Hindlimb muscle (tissue), 1 donor: ENCODE measurements at regions not wholly inside any gene's neighbourhood (a gene's known extent, or its start where the extent isn't known, plus 50 kb on each side); places are given as distances from the start of the nearest gene placed in this dataset.
"Not testable (repeated sequence)": the region's sequence is repeated elsewhere in the genome, so short reads cannot be mapped to it uniquely, and the experiment has no call there.

Experiments used
- DNase-seq: peaks from one replicate; pipeline ENCODE4 v3.0.0-alpha.2; 2013

DNA sequence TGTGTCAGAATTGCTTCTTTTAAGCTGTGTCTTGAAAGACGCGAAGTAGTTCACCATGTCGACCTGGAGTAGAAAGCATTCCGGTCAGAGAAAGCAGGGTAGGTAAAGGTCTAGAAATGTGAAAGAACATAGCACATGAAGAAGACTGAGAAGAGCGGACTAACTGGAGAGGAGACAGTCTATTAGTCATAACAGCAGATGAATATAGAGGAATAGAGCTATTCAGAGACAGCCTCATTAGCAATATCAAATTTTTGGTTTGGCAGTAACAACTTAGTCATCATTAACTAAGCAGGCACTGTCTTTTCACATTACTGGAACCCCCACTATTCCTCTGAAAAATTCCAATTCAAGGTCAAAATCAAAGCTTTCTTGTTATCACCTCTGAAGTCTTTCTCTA, 678.8 kb downstream of the DIPK2A start:
- no peak for DNase-seq

DNA sequence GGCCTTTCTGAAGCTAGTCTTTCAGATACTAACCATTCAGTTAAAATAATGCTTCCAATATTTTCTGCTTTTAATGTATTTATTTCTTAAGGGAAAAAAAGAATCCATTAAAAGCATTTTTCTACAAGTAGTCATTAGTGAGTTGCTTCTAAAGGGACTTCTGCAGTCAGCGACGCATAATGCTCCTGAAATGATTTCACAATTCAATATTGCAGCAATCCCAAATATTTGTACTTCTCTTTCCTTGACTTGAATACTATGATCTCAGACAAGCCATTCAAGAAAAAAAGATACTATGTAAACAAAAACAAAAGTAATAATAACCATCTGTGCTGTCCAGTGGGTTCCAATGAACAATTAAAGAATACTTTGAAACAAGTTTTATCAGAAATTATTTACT, 681.0 kb downstream of the DIPK2A start:
- no peak for DNase-seq

DNA sequence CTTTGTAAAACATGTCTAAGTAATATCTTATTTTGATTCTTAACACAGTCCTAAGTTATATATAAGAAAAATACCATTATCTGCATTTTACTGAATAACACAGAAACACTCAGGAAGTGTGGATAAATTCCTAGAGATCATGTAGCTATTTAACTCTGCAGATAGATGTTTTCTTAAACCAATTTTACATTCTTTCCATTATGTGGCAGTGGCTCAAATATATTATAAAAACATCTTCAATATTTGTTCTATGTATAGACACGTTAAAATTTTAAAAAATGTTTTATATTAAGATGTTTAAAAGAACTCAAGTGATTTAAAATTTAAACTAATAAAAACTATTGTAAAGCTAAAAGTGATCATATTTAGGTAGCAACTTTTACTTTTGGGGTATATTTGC, 683.8 kb downstream of the DIPK2A start:
- no peak for DNase-seq

DNA sequence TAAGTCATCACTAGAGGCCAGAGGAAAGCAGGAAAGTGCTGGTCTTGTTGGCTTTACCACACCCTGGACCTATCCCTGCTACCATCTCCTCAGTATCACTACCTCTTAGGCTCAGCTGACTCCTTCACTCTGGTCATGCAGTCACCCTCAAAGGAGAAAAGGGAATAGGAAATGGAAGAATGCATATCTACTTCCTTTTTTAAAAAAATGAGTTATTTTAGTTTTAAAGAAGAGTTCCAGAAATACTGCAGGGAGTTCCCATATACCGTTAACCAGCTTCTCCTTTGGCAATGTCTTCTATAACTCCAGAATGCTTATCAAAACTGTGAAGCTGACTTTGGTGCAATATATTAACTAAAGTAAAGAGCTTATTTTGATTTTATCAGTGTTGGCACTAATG, 688.6 kb downstream of the DIPK2A start:
- no peak for DNase-seq

DNA sequence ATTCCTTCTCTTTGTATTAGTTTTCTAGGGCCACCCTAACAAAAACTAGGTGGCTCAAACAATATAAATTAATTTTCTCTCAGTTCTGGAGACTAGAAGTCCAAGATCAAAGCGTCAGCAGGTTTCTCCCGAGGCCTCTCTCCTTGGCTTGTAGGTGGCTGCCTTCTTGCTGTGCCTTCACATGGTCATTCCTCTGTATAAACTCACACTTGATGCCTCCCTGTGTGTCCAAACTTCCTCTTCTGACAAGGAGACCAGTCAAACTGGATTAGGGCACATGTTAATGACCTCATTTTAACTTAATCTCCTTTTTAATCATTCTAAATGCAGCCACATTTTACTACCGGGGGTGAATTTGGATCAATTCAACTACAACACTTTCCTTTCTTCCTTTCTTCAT, 691.1 kb downstream of the DIPK2A start:
- DNase-seq: no peak

DNA sequence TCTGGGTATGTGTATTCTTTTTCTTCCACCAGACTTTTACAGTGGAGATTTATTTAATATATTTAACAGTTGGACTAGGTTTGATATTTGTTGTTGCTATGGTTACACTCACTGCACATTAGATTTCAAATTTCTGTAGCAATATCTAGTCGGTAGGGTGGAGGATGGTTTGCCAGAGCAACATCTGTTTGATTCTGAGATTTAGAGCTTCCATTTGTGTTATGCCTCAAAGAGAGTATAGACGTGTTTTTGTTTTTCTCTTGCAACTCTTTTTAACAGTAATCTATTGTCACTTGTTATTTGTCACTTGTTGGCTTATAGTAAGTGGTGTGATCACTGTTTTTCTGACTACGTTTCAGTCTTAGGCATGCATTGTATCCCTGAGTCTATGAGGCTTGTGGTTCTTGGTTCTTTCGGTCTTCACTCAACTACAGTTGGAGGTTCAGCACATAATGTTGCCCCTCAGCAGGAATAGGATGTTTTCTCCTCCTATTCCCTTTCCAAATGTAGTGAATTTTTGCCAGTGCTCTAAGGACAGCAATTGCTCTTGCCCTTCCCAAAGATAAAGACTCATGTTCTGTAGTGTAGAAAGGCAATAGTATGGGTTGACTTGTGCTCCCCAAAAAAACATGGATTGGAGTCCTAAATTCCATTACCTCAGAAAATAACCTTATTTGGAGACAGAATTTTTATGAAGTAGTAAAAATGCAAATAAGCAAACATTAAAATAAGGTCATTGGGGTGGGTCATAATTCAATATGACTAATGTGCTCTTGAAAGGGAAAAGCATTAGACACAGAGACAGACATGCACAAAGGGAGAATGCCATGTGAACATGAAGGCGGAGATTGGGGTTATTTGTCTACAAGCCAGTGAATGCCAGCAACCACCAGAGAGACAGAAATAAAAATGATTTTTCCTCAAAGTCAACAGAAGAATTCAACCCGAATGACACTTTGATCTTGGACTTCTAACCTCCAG, 692.1 kb downstream of the DIPK2A start:
- DNase-seq: no peak

DNA sequence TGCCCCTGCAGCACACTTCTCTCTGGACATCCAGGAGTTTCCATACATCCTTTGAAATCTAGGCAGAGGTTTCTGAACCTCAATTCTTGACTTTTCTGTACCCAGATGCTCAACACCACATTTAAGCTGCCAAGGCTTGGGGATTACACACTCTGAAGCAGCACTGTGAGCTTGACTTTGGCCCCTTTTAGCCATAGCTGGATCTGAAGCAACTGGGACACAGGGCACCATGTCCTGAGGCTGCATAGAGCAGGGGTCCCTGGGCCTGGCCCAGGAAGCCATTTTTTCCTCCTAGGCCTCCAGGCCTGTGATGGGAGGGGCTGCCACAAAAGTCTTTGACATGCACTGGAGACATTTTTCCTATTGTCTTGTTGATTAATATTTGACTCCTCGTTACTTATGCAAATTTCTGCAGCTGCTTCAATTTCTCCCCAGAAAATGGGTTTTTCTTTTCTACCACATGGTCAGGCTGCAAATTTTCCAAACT, 694.0 kb downstream of the DIPK2A start:
- no peak for DNase-seq

DNA sequence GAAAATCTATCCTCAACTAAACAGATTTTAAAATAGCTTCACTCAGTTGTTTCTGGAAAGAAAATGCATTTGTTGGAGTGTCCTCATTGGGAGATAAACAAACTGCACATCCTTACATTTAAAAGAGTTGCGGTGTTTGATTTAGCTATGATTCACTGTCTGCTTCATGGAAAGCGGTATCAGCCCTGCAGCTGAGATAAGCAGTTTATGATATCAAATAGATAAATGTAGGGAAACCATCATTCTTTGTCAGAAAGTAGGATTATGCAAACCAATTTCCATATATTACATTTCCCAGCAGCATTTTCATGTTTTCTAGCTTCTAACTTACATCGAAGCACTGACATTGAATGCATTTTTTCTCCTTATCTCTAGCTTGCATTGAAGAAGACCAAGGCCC, 698.9 kb downstream of the DIPK2A start:
- DNase-seq: no peak

DNA sequence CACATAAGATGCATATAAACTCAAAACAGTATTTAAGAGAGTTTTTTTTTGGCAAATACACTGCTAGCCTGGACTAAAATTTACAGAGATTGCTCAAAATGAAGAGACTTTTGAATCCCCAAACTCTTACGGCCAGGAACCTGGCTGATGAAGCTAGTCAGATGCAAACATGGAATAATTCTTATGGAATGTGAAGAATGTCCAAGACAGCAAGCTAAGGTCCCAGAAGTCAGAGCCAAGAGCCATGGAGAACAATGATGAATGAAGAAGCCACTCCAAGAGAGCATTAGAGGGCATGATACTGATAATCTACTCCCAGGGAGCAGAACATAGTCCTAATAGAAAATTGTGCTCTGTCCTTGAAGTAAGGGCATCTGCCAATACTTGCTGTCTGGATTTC, 705.5 kb downstream of the DIPK2A start:
- no peak for DNase-seq

DNA sequence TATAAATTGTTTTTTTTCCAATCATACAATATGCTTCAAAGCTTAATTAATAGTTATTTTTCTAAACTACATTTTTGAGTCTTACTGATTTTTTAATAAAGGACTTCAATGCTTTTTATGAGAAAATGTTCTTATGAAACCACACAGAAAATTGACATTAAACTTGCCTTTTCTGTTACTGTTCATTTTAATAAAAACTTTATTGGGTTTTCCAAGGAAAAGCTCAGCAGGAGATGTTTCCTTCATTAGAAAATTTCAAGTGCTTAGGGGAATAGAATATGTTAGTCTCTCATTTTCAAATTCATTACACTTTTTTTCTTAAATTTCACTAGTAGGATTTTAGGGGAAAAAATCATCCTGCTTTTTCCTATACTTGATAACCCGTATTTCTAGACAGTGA, 711.4 kb downstream of the DIPK2A start:
- DNase-seq: no peak

DNA sequence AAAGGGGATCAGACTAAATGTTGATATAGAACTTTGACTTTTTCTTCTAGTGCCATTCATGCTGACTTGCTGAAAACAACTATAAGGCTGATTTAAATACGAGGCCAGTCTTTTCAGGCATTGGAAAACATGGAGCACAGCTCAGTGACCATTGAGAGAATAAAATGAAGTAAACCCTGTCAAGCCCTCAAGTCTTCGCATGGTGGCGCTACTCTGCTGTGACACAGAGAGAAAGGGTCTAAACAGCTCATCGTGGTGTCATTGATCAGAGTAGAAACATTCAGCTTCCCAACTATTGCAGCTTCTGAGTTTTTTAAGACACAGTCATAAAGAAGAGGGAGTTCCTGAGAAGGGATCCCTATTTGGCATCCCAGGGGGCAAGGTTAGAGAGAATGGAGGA, 716.2 kb downstream of the DIPK2A start:
- no peak for DNase-seq

DNA sequence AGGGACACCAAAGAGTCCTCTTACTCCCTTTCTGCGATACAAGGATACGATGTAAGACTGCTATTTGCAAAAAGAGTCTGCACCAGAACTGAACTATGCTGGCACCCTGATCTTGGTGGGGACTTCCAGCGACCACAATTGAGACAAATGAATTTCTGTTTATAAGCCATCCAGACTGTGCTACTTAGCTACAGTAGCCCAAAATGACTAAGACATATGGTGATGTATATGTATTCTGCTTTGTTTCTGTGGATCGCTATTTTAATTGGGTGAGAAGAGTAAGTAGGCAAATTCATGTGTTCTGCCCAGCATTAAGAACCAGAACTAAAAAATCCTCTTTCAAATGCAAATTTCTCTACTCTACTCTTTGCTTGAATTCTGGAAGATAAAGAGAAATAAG, 720.9 kb downstream of the DIPK2A start:
- no peak for DNase-seq

DNA sequence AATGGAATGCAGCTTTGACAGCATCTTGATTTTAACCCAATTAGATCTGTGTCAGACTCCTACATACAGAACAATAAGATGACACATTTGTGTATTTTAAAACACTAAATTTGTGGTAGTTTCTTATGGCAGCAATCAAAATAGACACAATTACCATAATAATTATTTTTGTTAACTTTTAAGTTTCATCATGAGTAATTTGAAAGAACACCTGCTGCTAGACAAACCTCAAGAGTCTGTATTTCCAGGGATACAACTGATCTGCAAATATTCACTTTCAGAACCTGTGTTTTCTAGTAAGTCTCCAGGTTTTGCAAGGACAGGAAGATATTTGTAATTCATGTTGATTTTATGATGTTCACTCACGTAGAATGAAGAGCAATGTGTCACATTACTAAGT, 736.8 kb downstream of the DIPK2A start:
- DNase-seq: no peak

DNA sequence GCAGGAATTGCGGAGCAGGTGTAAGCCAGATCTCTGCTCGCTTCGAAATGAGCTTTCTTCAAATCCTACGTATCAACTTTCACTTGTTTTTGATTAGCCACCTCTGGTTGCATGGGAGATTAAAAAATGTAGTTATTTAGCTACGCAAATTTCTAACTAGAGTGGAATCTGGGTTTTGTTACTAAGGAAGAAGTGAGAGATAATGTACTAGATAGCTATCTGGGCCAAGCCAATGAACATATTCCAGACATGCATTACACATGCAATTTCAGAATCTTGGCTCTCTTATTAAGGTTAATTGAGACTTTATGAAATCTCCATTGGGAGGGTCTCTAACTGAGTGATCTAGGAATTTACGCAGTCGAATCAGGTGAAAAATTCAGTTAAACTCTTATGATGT, 765.7 kb downstream of the DIPK2A start:
- DNase-seq: no peak

DNA sequence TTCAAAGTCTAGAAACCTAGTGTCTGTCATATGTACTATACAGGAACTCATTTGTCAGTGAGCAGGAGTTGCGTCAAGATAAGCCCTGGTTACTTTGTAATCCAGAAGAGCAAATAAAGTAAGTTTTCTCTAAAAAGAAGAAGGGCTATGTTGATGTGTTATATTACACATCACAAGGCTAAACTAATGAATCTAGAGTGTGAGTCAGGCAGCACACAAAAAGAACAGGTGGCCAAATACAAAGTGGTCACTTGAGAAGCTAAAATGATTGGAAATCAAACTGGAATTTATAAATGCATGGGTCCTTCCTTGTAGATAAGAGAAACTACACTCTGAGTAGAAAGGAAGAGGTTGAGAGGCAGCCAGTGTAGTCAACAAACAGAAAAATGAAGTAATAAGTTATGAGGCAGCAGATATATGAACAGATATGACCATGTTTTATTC, 771.6 kb downstream of the DIPK2A start:
- no peak for DNase-seq

DNA sequence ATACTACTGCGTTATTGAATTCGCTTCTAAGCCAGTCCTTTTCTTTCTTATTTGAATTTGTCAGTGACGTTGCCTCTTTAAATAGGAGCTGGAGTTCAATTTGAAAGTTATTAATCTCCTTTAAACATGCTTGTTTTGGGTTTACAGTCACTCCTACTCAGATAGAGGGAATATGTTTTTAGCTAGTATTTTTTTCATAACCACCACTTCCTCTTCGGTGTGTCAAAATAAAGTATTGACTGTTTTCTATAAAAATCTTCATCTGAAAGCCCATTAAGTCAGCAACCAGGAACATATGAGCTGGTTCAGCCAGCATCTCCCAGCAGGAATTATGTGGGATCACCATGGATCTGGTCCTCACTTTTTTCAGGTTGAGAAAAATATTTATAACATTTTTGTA, 772.9 kb downstream of the DIPK2A start:
- no peak for DNase-seq

DNA sequence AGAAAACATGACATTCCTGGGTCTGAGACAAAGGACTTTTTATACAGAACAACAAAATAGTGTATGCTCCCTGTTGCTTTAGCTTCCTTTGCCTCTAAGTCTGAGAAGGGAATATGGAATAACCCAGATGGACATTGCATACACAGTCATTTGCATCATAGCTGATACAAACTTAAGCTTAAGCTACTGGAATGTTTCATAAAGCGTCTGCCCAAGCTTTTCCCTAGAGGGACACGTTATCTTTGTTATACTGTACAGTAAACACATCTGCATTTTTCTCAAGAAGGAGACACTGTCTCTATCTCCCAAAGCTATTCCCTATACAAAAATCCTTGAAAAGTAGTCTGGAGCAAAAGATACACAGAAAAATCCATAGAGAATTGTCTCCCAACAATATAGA, 775.0 kb downstream of the DIPK2A start:
- DNase-seq: no peak

DNA sequence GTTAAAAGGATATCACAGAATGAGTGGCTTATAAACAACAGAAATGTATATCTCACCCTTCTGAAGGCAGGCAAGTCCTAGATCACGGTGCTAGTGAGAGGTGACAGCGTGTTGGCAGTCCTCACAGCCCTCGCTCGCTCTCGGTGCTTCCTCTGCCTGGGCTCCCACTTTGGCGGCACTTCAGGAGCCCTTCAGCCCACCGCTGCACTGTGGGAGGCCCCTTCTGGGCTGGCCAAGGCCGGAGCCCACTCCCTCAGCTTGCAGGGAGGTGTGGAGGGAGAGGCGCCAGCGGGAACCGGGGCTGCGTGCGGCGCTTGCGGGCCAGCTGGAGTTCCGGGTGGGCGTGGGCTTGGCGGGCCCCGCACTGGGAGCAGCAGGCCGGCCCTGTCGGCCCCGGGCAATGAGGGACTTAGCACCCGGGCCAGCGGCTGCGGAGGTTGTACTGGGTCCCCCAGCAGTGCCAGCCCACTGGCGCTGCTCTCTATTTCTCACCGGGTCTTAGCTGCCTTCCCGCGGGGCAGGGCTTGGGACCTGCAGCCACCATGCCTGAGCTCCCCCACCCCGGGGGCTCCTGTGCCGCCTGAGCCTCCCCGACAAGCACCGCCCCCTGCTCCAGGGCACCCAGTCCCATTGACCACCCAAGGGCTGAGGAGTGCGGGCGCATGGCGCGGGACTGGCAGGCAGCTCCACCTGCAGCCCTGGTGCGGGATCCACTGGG, 778.1 kb downstream of the DIPK2A start:
- not testable (repeated sequence) for DNase-seq

DNA sequence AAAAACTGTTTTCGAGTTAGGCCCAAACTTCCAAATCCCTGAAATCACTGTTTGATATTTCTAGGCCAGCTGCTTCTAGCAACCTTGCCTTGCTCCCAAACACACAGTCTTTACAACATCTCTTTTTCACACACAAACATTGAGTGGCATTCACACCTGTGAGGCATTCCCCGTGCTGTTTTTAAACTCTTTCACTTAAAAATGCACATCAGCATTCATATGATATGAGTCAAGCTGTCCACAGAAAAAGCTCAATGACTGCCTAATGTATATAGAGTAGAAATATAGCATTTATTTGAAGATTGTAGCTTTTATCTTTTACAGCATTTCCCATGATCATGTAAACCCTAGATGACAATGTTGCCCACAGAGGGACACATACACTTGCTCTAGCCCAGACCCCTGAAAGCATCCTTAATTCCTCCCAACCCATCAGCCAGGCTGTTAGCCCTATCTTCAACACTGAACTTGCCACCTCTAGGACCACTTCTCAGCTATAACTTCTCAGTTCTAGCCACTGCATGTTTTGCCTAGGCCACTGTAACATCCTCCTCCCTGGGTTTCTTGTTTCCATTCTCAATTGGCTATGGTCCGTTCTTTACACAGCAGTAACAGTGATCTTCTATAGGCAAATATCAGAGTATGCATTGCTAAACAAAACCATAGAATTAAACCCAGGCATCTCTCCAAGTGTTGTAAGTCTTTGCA, 782.6 kb downstream of the DIPK2A start:
- no peak for DNase-seq

DNA sequence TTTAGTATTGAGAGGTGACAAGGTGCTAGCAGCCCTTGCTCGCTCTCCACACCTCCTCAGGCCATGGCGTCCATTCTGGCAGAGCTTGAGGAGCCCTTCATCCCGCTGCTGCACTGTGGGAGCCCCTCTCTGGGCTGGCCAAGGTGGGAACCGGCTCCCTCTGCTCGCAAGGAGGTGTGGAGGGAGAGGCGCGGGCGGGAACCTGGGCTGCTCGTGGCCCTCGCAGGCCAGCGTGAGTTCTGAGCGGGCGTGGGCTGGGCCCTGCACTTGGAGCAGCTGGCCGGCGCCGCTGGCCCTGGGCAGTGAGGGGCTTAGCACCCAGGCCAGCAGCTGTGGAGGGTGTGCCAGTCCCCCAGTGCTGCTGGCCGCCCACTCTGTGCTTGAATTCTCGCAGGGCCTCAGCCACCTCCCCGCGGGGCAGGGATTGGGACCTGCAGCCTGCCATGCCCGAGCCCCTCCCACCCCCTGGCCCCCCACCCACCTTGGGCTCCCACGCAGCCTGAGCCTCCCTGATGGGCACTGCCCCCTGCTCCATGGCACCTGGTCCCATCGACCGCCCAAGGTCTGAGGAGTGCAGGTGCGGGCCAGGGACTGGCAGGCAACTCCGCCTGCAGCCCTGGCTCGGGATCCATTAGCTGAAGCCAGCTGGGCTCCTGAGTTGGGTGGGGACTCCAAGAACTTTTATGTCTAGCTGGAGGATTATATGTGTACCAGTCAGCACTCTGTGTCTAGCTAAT, 785.2 kb downstream of the DIPK2A start:
- no peak for DNase-seq

DNA sequence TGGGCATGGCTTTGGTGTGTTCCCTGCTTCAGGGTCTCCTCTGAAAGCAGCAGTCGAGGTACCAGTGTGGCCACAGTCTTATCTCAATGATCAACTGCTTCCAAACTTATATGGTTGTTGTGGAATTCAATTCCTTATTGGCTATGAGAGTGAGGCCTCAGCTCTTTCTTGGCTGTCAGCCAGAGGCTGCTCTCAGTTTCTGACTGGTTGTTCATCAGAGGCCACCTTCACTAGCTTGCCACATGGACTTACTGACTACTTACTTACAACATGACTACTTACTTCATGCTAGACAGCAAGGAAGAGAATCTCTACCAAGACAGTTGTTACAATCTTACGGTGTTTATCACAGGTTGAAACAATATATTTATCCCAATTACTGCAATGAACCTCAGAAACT, 789.2 kb downstream of the DIPK2A start:
- no peak for DNase-seq

DNA sequence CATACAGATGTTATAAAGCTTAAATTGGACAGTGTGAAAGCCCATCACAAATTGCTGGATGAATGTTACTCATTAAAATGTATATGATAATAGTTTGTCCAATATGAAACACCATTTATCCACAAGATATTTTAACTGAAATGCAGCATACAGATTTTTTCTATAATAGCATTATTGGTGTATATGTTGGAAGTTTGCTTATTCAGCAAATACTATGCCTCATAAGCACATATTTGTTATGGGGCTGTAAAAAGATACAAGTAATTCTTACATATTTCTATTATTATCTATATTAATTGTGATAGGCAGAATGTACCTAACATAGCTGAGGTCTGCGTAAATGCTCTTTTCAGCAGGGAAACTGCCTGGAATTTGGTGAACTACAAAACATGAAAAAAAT, 790.5 kb downstream of the DIPK2A start:
- no peak for DNase-seq
